ENCODE measurements at regions not wholly inside any gene's neighbourhood (a gene's known extent, or its start where the extent isn't known, plus 50 kb on each side); places are given as distances from the start of the nearest gene placed in this dataset.
A peak's percentile ranks its signal among the peaks of the same experiment; 100 is the strongest.
"Not testable (repeated sequence)": the region's sequence is repeated elsewhere in the genome, so short reads cannot be mapped to it uniquely, and the experiment has no call there.

- H3K4me3 ChIP-seq (ENCODE audit: control insufficient read depth in 1 of 7, extremely low read depth in 1 of 7, insufficient read depth in 4 of 7, low read depth in 2 of 7, low read length in 6 of 7); POLR2A ChIA-PET; H3K36me3 ChIP-seq (ENCODE audit: control insufficient read depth in 4 of 4, insufficient read depth in 4 of 4, low read length in 3 of 4); H3K9me3 ChIP-seq (ENCODE audit: control extremely low read depth in 1 of 5, control insufficient read depth in 4 of 5, insufficient read depth in 2 of 5, low read depth in 1 of 5, low read length in 4 of 5); H3K27me3 ChIP-seq (replicated peaks in 2 of 5; ENCODE audit: control insufficient read depth in 4 of 5, insufficient read depth in 5 of 5, low read length in 4 of 5); DNase-seq; CTCF ChIA-PET; H3K27ac ChIP-seq (ENCODE audit: insufficient read depth in 1 of 2, low read depth in 1 of 2, low read length in 2 of 2, poor library complexity in 1 of 2, severe bottlenecking in 2 of 2); H3K4me1 ChIP-seq (ENCODE audit: control extremely low read depth in 1 of 4, control insufficient read depth in 4 of 4, insufficient read depth in 4 of 4, low read length in 3 of 4): not testable (repeated sequence)
- WGBS (ENCODE audit: insufficient coverage): no CpG with 5 or more reads among the region's 68 CpGs
Observed at GRCh38 chr15:21324720-21325460, 115.4 kb downstream of the POTEB3 start.

- H3K4me1 ChIP-seq (ENCODE audit: control extremely low read depth in 1 of 4, control insufficient read depth in 4 of 4, insufficient read depth in 4 of 4, low read length in 3 of 4); H3K27me3 ChIP-seq (replicated peaks in 2 of 5; ENCODE audit: control insufficient read depth in 4 of 5, insufficient read depth in 5 of 5, low read length in 4 of 5); POLR2A ChIA-PET; H3K9me3 ChIP-seq (ENCODE audit: control extremely low read depth in 1 of 5, control insufficient read depth in 4 of 5, insufficient read depth in 2 of 5, low read depth in 1 of 5, low read length in 4 of 5); H3K27ac ChIP-seq (ENCODE audit: insufficient read depth in 1 of 2, low read depth in 1 of 2, low read length in 2 of 2, poor library complexity in 1 of 2, severe bottlenecking in 2 of 2); H3K4me3 ChIP-seq (ENCODE audit: control insufficient read depth in 1 of 7, extremely low read depth in 1 of 7, insufficient read depth in 4 of 7, low read depth in 2 of 7, low read length in 6 of 7); H3K36me3 ChIP-seq (ENCODE audit: control insufficient read depth in 4 of 4, insufficient read depth in 4 of 4, low read length in 3 of 4); DNase-seq: not testable (repeated sequence)
- WGBS (ENCODE audit: insufficient coverage): no CpG with 5 or more reads among the region's 2 CpGs
- CTCF ChIA-PET: interaction anchor here (1.6 to 2.1 kb wide), 3 partner anchors 11 to 640 kb away, joined by 4 to 7 read pairs (median 7); no protein-coding TSS in a partner anchor
Observed at GRCh38 chr15:21284353-21284752, 155.9 kb downstream of the POTEB3 start.

GRCh38 chr15:21283210-21283609, 157.1 kb downstream of the POTEB3 start:
- H3K36me3 ChIP-seq (ENCODE audit: control insufficient read depth in 4 of 4, insufficient read depth in 4 of 4, low read length in 3 of 4); DNase-seq; POLR2A ChIA-PET; H3K27me3 ChIP-seq (replicated peaks in 2 of 5; ENCODE audit: control insufficient read depth in 4 of 5, insufficient read depth in 5 of 5, low read length in 4 of 5); H3K9me3 ChIP-seq (ENCODE audit: control extremely low read depth in 1 of 5, control insufficient read depth in 4 of 5, insufficient read depth in 2 of 5, low read depth in 1 of 5, low read length in 4 of 5); H3K4me1 ChIP-seq (ENCODE audit: control extremely low read depth in 1 of 4, control insufficient read depth in 4 of 4, insufficient read depth in 4 of 4, low read length in 3 of 4); H3K4me3 ChIP-seq (ENCODE audit: control insufficient read depth in 1 of 7, extremely low read depth in 1 of 7, insufficient read depth in 4 of 7, low read depth in 2 of 7, low read length in 6 of 7); H3K27ac ChIP-seq (ENCODE audit: insufficient read depth in 1 of 2, low read depth in 1 of 2, low read length in 2 of 2, poor library complexity in 1 of 2, severe bottlenecking in 2 of 2): not testable (repeated sequence)
- no CpG with 5 or more reads among the region's 1 CpG for WGBS (ENCODE audit: insufficient coverage)
- CTCF ChIA-PET: interaction anchor here (1.6 to 2.1 kb wide), 3 partner anchors 10 to 639 kb away, joined by 4 to 7 read pairs (median 7); no protein-coding TSS in a partner anchor

- CTCF ChIA-PET; H3K36me3 ChIP-seq (ENCODE audit: control insufficient read depth in 4 of 4, insufficient read depth in 4 of 4, low read length in 3 of 4); DNase-seq; H3K9me3 ChIP-seq (ENCODE audit: control extremely low read depth in 1 of 5, control insufficient read depth in 4 of 5, insufficient read depth in 2 of 5, low read depth in 1 of 5, low read length in 4 of 5); H3K4me3 ChIP-seq (ENCODE audit: control insufficient read depth in 1 of 7, extremely low read depth in 1 of 7, insufficient read depth in 4 of 7, low read depth in 2 of 7, low read length in 6 of 7); POLR2A ChIA-PET; H3K27ac ChIP-seq (ENCODE audit: insufficient read depth in 1 of 2, low read depth in 1 of 2, low read length in 2 of 2, poor library complexity in 1 of 2, severe bottlenecking in 2 of 2); H3K27me3 ChIP-seq (replicated peaks in 2 of 5; ENCODE audit: control insufficient read depth in 4 of 5, insufficient read depth in 5 of 5, low read length in 4 of 5); H3K4me1 ChIP-seq (ENCODE audit: control extremely low read depth in 1 of 4, control insufficient read depth in 4 of 4, insufficient read depth in 4 of 4, low read length in 3 of 4): not testable (repeated sequence)
- no CpG with 5 or more reads among the region's 3 CpGs for WGBS (ENCODE audit: insufficient coverage)
Observed at GRCh38 chr15:21280272-21280671, 160.0 kb downstream of the POTEB3 start.

- H3K36me3 ChIP-seq (ENCODE audit: control insufficient read depth in 4 of 4, insufficient read depth in 4 of 4, low read length in 3 of 4); H3K9me3 ChIP-seq (ENCODE audit: control extremely low read depth in 1 of 5, control insufficient read depth in 4 of 5, insufficient read depth in 2 of 5, low read depth in 1 of 5, low read length in 4 of 5); H3K27ac ChIP-seq (ENCODE audit: insufficient read depth in 1 of 2, low read depth in 1 of 2, low read length in 2 of 2, poor library complexity in 1 of 2, severe bottlenecking in 2 of 2); H3K27me3 ChIP-seq (replicated peaks in 2 of 5; ENCODE audit: control insufficient read depth in 4 of 5, insufficient read depth in 5 of 5, low read length in 4 of 5); POLR2A ChIA-PET: not testable (repeated sequence)
- Histone ChIP-seq H3K4me3 (ENCODE audit: control insufficient read depth in 1 of 7, extremely low read depth in 1 of 7, insufficient read depth in 4 of 7, low read depth in 2 of 7, low read length in 6 of 7) (peak overlapping the region in 1 of 7 experiments; percentile 24), H3K4me1 (ENCODE audit: control extremely low read depth in 1 of 4, control insufficient read depth in 4 of 4, insufficient read depth in 4 of 4, low read length in 3 of 4) (peaks cover 4 to 21% (median 10%) of the 10 kb centered on the region in 4 experiments)
- WGBS (ENCODE audit: insufficient coverage): 59% methylated on average over 2 of the region's 3 CpGs
- CTCF ChIA-PET: interaction anchor here (2.4 kb wide), 1 partner anchor 12 kb away, joined by 7 read pairs; no protein-coding TSS in a partner anchor
- peak in 2 of 3 donors; percentile 34 to 43 for DNase-seq
Observed at GRCh38 chr15:21272176-21272982, 167.9 kb downstream of the POTEB3 start.

- ChIA-PET CTCF (no interaction called here), POLR2A (no interaction called here)
Observed at GRCh38 chr15:21271566-21271965, 168.7 kb downstream of the POTEB3 start.

GRCh38 chr15:21270474-21270873, 169.8 kb downstream of the POTEB3 start:
- ChIA-PET CTCF (no interaction called here), POLR2A (no interaction called here)
- H3K9me3 ChIP-seq (ENCODE audit: control extremely low read depth in 1 of 5, control insufficient read depth in 4 of 5, insufficient read depth in 2 of 5, low read depth in 1 of 5, low read length in 4 of 5): no peaks in the 10 kb centered on the region
- no peak for DNase-seq
- no peak overlapping the region for H3K27ac ChIP-seq (ENCODE audit: insufficient read depth in 1 of 2, low read depth in 1 of 2, low read length in 2 of 2, poor library complexity in 1 of 2, severe bottlenecking in 2 of 2)
- peaks cover 4 to 21% (median 10%) of the 10 kb centered on the region in 4 experiments for H3K4me1 ChIP-seq (ENCODE audit: control extremely low read depth in 1 of 4, control insufficient read depth in 4 of 4, insufficient read depth in 4 of 4, low read length in 3 of 4)
- H3K36me3 ChIP-seq (ENCODE audit: control insufficient read depth in 4 of 4, insufficient read depth in 4 of 4, low read length in 3 of 4): no peaks in the 10 kb centered on the region
- H3K4me3 ChIP-seq (ENCODE audit: control insufficient read depth in 1 of 7, extremely low read depth in 1 of 7, insufficient read depth in 4 of 7, low read depth in 2 of 7, low read length in 6 of 7): no peak overlapping the region
- 36% methylated on average over 3 of the region's 3 CpGs for WGBS (ENCODE audit: insufficient coverage)
- H3K27me3 ChIP-seq (replicated peaks in 2 of 5; ENCODE audit: control insufficient read depth in 4 of 5, insufficient read depth in 5 of 5, low read length in 4 of 5): no peaks in the 10 kb centered on the region

More at GRCh38 chr15:21271566-21271965, 168.7 kb downstream of the POTEB3 start:
- Histone ChIP-seq H3K9me3 (ENCODE audit: control extremely low read depth in 1 of 5, control insufficient read depth in 4 of 5, insufficient read depth in 2 of 5, low read depth in 1 of 5, low read length in 4 of 5) (no peaks in the 10 kb centered on the region), H3K27me3 (replicated peaks in 2 of 5; ENCODE audit: control insufficient read depth in 4 of 5, insufficient read depth in 5 of 5, low read length in 4 of 5) (no peaks in the 10 kb centered on the region), H3K4me3 (ENCODE audit: control insufficient read depth in 1 of 7, extremely low read depth in 1 of 7, insufficient read depth in 4 of 7, low read depth in 2 of 7, low read length in 6 of 7) (no peak overlapping the region), H3K36me3 (ENCODE audit: control insufficient read depth in 4 of 4, insufficient read depth in 4 of 4, low read length in 3 of 4) (no peaks in the 10 kb centered on the region), H3K4me1 (ENCODE audit: control extremely low read depth in 1 of 4, control insufficient read depth in 4 of 4, insufficient read depth in 4 of 4, low read length in 3 of 4) (peaks cover 4 to 21% (median 10%) of the 10 kb centered on the region in 4 experiments), H3K27ac (ENCODE audit: insufficient read depth in 1 of 2, low read depth in 1 of 2, low read length in 2 of 2, poor library complexity in 1 of 2, severe bottlenecking in 2 of 2) (no peak overlapping the region)
- no peak for DNase-seq
- WGBS (ENCODE audit: insufficient coverage): 71% methylated on average over 2 of the region's 2 CpGs
